GM23248 (cell line): ENCODE measurements at regions not wholly inside any gene's neighbourhood (a gene's known extent, or its start where the extent isn't known, plus 50 kb on each side); places are given as distances from the start of the nearest gene placed in this dataset.

Experiments
- EZH2 ChIP-seq: fragments of 200-600 bp; sonication (generic); IDR thresholded peaks from 2 replicates; pipeline ENCODE4 v1.6.1; 2018; ENCODE audit warnings: antibody characterized with exemption, mild to moderate bottlenecking; ENCODE audit not compliant: insufficient read depth, poor library complexity, severe bottlenecking
- EZH2phosphoT487 ChIP-seq: fragments of 200-600 bp; sonication (generic); IDR thresholded peaks from 2 replicates; pipeline ENCODE4 v1.6.1; 2018; ENCODE audit warnings: antibody characterized with exemption, moderate library complexity, mild to moderate bottlenecking, low read depth; ENCODE audit not compliant: insufficient read depth

GRCh38 chr4:122980860-122981259 lies 58.5 kb upstream of the NUDT6 start:
- TF ChIP-seq EZH2 (no peak), EZH2phosphoT487 (no peak)
